ENCODE measurements at regions not wholly inside any gene's neighbourhood (a gene's known extent, or its start where the extent isn't known, plus 50 kb on each side); places are given as distances from the start of the nearest gene placed in this dataset.

- H3K27ac ChIP-seq: no peak overlapping the region
- no peaks in the 10 kb centered on the region for H3K9me3 ChIP-seq
- DNase-seq (ENCODE audit: low spot score in 2 of 2): no peak
- no peak overlapping the region for H3K4me3 ChIP-seq
- no peaks in the 10 kb centered on the region for H3K36me3 ChIP-seq
- H3K27me3 ChIP-seq: no peaks in the 10 kb centered on the region
- 85% methylated on average over 6 of the region's 6 CpGs for WGBS
- TF ChIP-seq POLR2A (IDR thresholded peaks at IDR 0.05): no peak
- TF ChIP-seq, protein P1, sequence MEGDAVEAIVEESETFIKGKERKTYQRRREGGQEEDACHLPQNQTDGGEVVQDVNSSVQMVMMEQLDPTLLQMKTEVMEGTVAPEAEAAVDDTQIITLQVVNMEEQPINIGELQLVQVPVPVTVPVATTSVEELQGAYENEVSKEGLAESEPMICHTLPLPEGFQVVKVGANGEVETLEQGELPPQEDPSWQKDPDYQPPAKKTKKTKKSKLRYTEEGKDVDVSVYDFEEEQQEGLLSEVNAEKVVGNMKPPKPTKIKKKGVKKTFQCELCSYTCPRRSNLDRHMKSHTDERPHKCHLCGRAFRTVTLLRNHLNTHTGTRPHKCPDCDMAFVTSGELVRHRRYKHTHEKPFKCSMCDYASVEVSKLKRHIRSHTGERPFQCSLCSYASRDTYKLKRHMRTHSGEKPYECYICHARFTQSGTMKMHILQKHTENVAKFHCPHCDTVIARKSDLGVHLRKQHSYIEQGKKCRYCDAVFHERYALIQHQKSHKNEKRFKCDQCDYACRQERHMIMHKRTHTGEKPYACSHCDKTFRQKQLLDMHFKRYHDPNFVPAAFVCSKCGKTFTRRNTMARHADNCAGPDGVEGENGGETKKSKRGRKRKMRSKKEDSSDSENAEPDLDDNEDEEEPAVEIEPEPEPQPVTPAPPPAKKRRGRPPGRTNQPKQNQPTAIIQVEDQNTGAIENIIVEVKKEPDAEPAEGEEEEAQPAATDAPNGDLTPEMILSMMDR (IDR thresholded peaks at IDR 0.05): no peak
- TF ChIP-seq EP300 (IDR thresholded peaks at IDR 0.05): no peak
- TF ChIP-seq POLR2AphosphoS5 (IDR thresholded peaks at IDR 0.05): no peak
- no peaks in the 10 kb centered on the region for H3K4me1 ChIP-seq
Measured at GRCh38 chr9:84435902-84436301, 95.3 kb upstream of the SLC28A3 start.

DNA sequence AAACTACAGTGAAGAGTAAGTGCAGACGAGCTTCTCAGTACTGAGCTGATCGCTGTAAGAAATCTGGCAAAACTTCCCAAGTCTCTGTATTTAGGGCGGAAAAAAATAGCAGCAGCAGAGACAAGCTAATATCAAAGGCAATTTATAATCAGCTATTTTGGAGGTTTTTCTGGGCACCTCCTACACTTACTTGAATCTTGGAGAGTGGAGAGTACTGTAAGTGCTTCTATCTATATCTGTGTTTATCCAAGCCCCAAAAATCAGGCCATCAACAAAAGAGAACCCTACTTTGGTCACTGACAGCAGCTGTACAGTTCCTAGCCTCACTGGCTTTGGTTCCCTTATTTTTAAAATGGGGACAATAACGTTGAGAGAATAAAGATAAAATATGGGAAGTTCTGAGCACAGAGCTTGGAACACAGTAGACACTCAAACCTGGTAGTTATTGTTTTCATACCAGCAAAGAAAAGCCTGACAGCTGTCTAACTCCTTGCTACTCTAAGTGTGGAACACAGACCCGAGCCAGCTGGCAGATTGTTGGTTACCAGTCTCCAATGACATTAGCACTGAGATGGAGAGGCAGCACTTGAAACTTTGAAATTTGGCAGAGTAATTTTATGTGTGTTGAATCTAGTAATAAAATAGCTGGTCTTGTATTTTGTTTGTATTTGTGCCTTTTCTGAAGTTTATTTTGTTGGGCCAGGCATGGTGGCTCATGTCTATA is 96.0 kb upstream of the SLC28A3 start:
- Histone ChIP-seq H3K36me3 (no peaks in the 10 kb centered on the region), H3K27me3 (no peaks in the 10 kb centered on the region), H3K4me3 (no peak overlapping the region), H3K4me1 (no peaks in the 10 kb centered on the region), H3K9me3 (no peaks in the 10 kb centered on the region), H3K27ac (no peak overlapping the region)
- 54% methylated on average over 5 of the region's 5 CpGs for WGBS
- TF ChIP-seq, protein P1 (IDR thresholded peaks at IDR 0.05): no peak
- TF ChIP-seq EP300 (IDR thresholded peaks at IDR 0.05) (no peak), POLR2A (IDR thresholded peaks at IDR 0.05) (no peak), POLR2AphosphoS5 (IDR thresholded peaks at IDR 0.05) (no peak)
- DNase-seq (ENCODE audit: low spot score in 2 of 2): no peak

- TF ChIP-seq, protein P1 (IDR thresholded peaks at IDR 0.05): no peak
- TF ChIP-seq POLR2A (IDR thresholded peaks at IDR 0.05): no peak
- no peak for TF ChIP-seq POLR2AphosphoS5 (IDR thresholded peaks at IDR 0.05)
- TF ChIP-seq EP300 (IDR thresholded peaks at IDR 0.05): no peak
- 94% methylated on average over 1 of the region's 1 CpG for WGBS
- no peak for DNase-seq (ENCODE audit: low spot score in 2 of 2)
Measured at GRCh38 chr9:84438391-84438790, 97.8 kb upstream of the SLC28A3 start.

GRCh38 chr9:84439250-84439649 is 98.7 kb upstream of the SLC28A3 start:
- 46% methylated on average over 3 of the region's 3 CpGs for WGBS
- Histone ChIP-seq H3K27me3 (no peaks in the 10 kb centered on the region), H3K27ac (no peak overlapping the region), H3K4me1 (no peaks in the 10 kb centered on the region), H3K4me3 (no peak overlapping the region), H3K36me3 (no peaks in the 10 kb centered on the region), H3K9me3 (no peaks in the 10 kb centered on the region)
- no peak for TF ChIP-seq EP300 (IDR thresholded peaks at IDR 0.05)
- TF ChIP-seq, protein P1 (IDR thresholded peaks at IDR 0.05): no peak
- TF ChIP-seq POLR2AphosphoS5 (IDR thresholded peaks at IDR 0.05): no peak
- TF ChIP-seq POLR2A (IDR thresholded peaks at IDR 0.05): no peak
- DNase-seq (ENCODE audit: low spot score in 2 of 2): no peak

More at GRCh38 chr9:84438391-84438790, 97.8 kb upstream of the SLC28A3 start:
- Histone ChIP-seq H3K4me3 (no peak overlapping the region), H3K27me3 (no peaks in the 10 kb centered on the region), H3K36me3 (no peaks in the 10 kb centered on the region), H3K27ac (no peak overlapping the region), H3K4me1 (no peaks in the 10 kb centered on the region), H3K9me3 (no peaks in the 10 kb centered on the region)

DNA sequence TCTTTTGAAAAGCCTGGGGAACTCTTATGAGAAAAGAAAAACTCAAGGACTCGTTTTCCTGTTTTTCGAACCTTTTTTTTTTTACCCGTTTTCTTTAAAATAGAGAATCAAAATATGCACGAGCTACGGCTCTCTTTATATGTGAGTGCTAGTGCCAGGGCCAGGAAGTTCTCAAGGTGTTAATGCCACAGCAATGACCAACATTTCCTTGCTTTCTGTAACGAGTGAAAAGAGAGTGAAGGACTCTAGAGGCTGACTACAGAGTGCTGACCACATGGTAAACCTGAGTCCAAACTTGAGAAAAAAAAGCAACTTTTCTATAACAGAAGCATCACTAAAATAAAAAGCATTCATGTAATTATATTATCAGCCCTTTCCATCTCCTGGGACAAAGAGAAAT is 102.2 kb upstream of the SLC28A3 start:
- DNase-seq (ENCODE audit: low spot score in 2 of 2): no peak
- 82% methylated on average over 6 of the region's 6 CpGs for WGBS
- no peak overlapping the region for H3K27ac ChIP-seq

More for the DNA sequence above, 102.2 kb upstream of the SLC28A3 start:
- TF ChIP-seq POLR2AphosphoS5 (IDR thresholded peaks at IDR 0.05): no peak
- TF ChIP-seq, protein P1 (IDR thresholded peaks at IDR 0.05): no peak
- TF ChIP-seq EP300 (IDR thresholded peaks at IDR 0.05): no peak
- no peak for TF ChIP-seq POLR2A (IDR thresholded peaks at IDR 0.05)
- Histone ChIP-seq H3K36me3 (no peaks in the 10 kb centered on the region), H3K9me3 (no peaks in the 10 kb centered on the region), H3K27me3 (peaks cover 12% of the 10 kb centered on the region), H3K4me3 (no peak overlapping the region), H3K4me1 (peaks cover 4% of the 10 kb centered on the region)
